ENCODE measurements at regions not wholly inside any gene's neighbourhood (a gene's known extent, or its start where the extent isn't known, plus 50 kb on each side); places are given as distances from the start of the nearest gene placed in this dataset.
"Not testable (repeated sequence)": the region's sequence is repeated elsewhere in the genome, so short reads cannot be mapped to it uniquely, and the experiment has no call there.

DNA sequence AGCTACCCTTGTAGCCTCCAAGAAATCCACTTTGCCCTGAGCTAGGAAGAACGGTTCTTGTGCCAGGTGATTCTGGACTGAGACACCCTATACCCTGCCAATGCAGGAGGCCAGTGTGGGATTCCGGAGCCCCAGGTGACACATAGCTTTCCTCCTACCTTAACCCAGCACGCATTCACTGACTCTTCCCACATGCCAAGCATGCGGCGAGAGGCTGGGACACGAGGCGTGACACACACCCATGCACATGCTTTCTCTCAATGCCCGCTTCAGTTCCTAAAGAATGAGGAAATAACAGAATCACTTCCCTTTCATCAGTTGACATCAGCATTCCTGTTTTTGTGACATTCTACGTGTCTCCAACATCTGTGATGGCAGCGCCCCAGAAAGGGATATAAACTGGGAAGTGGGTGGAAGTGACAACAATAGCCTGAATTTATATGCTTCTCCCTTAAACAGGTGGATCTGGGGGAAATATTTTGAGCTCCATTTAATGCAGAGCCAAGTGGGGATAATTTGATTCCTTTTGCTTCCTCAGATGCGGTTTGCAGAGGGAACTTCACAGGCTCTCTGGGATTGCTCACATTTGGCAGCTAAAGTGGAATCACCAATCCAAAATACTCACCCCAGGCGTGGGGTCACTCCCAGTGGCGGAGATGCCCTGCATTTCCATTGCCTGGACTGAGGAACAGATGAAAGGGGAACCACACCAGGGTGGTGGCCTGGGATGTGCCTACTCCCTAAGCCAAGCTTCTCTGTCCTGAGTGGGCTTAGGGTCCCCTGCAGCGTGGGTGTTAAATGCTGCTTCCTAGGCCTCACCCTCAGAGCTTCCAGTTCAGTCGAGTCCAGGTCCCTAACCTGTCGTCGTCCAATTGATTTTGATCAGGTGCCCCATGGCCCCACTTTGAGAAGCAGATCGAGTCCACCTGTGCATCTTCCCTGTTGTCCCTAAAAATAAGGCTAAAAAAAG, 445.1 kb downstream of the SIPA1L2 start:
- DNase-seq: no peak

DNA sequence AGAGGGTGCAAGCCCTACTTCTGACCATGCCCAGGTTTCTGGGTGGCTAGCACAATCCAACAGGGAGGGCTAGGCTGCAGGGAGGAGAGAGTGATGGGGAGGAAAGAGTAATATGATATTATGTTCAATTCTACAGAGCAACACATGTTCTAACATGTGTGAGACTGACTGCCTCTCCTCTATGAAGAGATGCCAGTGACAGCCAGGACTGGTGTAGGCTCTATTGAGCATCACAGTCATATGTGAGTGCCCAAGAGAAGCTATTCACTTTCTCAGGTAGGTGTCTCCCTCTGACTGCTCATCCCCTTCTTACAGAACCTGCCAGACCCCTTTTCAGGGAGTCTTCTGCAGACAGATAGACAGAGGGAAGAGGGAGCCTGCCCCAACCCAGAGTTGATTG, 446.1 kb downstream of the SIPA1L2 start:
- no peak for DNase-seq

DNA sequence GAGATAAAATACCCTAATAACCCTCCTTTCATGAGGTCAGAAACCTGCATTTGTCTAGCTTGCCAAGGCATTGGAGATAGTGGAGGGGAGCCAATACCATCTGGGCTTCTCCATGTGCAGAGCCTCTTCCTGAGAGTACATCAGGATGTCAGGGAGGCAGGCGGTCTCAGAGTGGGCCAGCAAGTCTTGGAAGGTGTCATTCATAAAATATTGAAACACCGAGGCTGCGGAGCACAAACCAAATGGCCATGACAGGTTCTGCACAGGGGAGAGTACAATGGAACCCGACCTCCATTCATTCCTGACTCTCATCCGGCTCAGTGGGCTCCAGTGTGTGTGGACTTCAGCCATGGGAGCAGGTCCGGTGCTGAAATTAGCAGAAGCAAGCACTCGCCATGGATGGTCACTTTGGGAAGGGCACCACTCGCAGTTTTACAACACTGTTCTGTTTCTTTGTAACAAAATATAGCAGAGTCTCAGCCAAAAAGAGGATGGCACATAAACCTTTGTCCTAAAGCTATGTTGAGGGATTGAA, 446.6 kb downstream of the SIPA1L2 start:
- no peak for DNase-seq

DNA sequence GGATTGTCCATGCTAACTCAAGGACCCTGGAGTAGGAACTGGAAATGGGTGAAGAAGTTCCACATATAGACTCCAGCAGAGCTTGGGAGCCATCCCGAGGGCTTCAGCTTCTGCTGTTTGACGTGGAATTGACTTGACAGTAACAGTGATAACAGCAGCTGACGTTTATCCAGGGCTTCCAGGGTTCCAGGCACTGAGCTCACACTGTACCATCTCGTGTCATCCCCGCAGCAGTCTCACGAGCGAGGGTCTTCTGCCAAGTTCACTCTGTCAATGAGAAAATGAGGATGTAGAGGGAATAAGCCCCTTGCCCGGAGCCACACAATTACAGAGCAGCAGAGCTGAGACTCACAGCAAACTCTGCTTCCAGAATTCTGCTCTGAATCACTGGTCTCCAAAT, 447.7 kb downstream of the SIPA1L2 start:
- no peak for DNase-seq

DNA sequence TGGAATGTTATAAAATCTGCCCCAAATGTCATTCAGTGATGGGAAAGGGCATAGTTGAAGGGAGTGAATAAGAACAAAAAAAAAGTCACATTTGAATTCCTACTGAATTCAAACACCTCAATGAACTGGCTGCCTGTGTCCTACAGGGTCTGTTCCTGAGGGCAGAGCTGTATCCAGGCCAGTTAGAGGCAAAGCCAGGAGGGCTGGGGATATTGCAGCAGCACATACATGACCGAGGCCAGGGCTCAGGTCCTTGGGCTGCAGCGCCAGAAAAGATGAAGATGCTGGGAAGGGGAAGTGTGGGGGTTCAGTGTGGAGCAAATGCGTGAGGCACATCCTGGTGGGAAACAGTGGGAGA, 449.2 kb downstream of the SIPA1L2 start:
- DNase-seq: no peak

DNA sequence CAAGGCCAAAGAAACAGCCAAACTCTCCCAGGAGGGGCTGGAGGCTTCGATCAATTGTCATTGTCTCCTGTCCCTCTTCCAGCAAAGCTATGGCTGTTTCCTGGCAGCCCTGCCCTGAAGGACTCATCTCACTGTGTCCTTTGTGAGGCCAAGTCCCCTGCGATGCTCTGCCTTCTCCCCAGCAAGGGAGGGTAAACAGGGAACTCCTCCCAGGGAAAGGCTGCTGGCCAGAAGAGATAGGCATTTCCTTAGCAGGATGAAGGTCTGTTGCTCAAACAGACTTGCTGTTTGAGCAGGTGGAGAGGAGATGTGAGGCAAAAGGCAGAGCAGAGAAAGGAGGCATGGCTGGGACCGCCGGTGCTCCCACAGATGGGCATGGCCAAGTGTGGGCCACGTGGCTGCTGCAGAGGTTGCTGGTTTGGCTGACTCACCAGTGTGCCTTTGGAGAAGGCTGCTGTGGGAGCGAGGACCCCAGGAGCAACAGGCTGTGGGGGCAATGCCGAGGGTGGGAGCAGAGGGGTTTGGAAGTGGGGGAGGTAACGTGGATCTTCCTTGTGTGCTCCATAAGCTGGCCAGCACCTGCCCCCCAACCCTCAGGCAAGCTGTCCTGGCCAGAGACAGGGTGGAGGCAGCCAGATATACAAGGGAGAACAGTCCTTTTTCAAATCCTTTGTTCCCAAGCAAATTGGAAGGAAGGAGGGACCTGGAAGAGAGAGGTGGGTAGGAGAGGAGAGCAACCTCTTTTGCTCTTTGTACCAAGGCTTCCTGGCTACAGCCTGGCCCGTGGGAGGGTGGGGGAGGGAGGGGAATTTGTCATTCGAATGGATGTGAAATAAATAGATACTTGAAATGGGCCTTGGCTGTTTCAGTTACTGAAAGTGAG, 449.8 kb downstream of the SIPA1L2 start:
- DNase-seq: no peak

DNA sequence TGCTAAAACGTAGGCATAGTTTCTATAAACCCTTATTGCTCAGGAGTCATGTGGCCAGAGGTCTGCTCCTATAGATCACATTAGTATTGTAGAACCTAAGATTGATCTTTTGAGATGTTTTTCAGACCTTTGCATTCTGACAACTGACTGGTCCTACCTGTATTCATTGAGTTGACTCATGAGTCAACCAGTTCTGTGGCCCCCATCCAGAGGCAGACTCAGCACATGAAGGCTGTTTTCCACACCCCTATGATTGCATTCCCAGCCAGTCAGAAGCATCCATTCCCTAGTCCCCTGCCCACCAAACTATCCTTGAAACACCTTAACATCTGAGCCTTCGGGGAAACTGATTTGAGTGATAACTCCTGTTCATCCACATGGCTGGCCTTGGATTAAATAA, 451.7 kb downstream of the SIPA1L2 start:
- no peak for DNase-seq

DNA sequence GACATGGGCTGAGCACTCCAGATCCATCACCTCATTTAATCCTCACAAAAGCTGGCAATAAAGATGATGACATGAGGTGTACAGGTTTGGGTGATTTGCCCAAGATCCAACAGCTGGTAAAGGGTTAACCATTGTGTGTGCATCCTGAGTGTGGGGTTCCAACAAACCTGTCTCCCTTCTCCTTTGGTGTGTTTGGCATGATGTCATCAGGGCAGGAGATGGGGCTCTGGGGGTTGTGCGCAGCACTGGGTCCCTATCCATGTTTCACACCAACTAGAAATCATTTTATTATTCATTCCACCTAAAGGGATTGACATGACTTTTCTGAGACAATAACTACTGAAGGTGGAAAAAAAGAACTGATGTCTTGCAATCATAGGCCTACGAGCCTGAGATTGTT, 452.5 kb downstream of the SIPA1L2 start:
- no peak for DNase-seq

DNA sequence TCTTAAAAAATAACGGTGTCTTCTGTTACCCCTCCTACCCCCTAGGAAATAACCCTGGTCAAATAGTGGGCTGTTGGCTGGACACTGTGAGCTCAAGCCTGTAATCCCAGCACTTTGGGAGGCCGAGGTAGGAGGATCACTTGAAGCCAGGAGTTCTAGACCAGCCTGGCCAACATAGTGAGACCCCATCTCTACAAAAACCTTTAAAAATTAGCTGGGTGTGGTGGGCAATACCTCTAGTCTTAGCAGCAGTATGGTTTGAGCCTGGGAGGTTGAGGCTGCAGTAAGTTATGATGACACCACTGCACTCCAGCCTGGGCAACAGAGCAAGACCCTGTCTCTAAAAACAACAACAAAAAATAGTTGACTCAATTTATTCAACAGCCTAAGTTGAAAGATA, 453.7 kb downstream of the SIPA1L2 start:
- DNase-seq: no peak

DNA sequence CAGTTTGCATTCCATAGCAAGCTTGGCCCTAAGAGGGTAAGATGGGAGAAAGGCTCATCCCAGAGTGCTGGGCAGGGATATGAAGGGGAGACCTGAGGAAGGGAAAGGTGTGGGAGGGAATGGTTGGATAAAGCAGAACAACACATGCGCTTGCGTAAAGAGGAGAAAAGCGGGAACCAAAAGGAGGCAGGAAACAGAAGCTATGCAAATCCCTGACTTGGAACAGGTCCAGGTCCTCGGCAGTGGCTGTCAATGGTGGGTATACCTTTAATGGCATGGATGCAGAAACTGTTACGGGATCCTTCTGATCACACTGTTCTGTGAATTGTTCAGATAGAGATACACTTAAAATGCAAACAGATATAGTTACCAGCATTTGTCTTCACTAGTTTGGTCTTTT, 455.6 kb downstream of the SIPA1L2 start:
- DNase-seq: no peak

DNA sequence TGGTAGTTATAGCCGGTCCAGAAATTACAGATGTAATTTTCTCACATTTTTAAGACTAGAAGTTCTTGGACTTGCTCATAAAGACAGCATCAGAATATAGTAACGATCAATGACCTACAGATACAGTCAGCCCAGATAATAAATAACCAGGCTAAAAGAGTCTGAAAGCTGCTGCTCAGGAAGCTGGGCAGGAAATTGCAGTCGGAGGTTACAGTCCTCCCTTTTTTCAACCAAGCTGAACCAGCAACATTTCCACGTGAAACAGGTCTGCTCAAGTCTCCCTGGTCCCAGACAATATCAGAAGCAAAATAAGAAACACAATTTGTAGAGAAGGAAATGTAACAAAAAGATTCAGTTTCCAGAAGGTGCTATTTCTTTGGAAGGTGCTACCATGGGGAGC, 457.4 kb downstream of the SIPA1L2 start:
- no peak for DNase-seq

DNA sequence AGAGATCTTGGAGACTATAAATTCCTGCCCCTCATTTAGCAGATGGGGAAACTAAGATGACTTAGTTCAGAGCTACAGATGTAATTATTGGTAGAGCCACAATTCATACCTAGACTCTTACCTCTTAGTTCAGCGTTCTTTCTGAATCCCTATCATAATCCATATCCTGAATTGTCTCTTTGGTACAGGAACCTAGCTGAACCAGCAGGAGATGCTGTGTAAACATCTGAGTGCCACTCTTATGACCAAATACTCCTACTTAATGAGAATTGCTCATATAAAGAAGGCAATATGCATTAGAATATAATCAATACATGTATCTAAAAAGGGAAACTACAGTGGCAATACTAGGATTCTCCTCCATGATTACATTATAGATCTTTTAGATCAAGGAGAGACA, 459.0 kb downstream of the SIPA1L2 start:
- DNase-seq: no peak

DNA sequence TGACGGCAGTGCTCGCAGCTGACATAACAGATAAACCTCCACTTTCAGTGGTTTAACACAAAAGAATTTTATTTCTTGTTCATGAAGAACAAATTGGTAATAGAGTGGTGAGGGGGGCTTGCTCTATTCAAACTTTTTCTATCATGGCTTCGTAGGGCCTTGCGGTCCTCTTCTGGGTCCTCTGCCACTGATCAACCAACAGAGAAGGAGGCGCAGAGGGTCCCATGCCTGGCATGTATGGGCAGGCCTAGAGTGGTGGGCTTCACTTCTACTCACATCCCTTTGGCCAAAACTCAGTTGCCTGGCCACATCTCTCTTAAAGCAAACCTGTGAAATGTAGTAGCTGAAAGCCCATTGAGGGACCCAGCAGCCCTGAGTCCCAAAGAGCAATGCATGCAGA, 460.5 kb downstream of the SIPA1L2 start:
- DNase-seq: no peak

DNA sequence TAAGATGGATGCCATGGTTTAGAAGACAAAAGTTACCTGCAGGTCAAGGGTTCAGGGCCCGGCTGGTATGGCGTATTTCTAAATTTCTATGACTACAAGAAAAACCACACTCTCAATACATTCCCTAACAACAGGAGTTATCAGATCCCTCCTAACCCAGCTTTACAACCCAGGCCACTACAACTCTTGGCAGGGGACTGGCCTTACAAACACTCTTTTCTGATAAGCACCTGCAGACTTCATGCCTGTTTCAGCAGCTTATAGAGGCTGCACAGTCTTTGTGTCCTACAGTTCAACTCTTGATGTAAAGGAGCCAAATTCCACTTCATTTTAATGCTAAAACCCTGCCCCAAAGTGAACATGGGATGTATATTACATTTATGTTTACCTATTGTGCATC, 461.4 kb downstream of the SIPA1L2 start:
- DNase-seq: no peak

DNA sequence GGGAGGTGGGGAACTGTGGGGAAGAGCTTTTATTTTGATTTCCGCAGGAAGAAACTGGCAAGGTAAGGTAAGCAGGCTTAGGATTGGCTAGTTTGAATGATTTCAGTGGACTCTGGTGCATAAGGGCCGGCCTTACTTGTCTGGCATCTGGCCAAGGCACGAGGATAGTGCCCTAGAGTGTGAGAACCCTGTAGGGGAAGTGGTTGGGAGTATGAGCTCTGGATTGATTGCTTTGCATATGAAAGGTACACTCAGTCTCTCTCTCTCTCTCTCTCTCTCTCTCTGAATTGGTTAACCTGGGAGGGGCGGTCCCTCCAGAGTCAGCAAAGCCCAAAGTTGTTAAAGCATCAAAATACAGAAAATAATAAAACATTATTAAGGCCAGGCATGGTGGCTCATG, 463.0 kb downstream of the SIPA1L2 start:
- DNase-seq: no peak

DNA sequence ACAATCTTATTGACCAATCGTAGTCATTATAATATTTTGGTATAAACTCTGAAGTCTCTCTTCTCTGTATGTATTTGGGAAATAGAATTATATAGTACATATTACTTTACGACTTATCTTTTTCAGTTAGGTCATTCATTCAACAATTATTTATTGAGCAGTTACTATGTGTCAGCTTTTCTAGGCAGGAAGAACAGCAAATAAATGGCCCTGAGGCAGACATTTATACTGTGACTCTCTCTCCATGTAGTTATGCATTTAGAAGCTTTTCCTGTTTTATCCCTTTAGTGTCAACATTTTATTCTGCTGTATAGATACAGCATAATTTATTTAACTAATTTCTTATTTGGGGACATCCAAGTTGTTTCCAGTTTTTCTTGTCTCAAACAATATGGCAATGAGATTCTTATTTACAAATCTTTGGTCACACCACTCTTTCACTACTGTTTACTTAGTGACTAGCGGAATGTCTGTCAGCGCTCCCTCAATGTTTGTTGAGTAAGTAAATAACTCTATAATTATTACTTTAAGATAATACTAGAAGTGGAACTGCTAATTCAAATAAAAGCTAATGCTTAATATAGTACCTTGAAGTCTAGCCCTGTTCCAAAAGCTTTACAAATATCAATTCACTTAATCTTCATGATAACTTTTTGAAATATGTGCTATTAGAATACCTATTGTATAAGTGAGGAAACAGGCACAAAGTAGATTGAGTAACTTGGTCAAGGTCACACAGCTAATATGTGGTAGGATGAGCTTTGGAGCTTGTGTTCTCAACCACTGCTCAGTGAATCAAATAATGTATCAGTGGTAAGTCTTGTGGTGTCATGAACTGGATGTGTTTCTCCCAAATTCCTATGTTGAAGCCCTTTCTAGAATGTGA, 465.6 kb downstream of the SIPA1L2 start:
- DNase-seq: no peak

DNA sequence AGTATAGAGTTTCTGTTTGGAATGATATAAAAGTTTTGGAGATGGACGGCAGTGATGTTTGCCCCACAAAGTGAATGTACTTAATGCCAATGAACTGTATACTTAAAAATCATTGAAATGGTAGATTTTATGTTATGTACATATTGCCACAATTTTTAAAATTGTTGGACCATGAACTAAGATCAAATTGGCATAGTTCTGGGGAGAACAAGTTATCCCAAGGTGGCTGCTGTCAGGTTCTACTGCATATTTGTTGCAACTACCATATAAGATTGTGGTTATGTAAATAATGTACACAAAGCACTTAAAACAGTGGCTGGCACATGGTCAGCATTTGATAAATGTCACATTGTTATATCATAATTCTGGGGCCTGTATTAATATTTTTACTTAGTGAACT, 466.4 kb downstream of the SIPA1L2 start:
- no peak for DNase-seq

DNA sequence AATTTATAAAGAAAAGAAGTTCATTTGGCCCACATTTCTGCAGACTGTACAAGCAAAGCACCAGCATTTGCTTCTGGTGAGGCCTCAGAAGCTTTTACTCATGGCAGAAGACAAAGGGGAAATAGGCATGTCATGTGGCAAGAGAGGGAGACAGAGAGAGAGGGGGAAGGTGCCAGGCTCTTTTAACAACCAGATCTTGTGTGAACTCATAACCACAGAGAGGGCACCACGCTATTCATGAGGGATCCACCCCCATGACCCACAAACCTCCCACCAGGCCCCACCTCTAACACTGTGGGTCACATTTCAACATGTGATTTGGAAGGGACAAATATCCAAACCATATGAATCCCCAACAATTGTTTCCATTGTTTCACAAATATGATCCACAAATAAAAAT, 467.9 kb downstream of the SIPA1L2 start:
- DNase-seq: no peak

DNA sequence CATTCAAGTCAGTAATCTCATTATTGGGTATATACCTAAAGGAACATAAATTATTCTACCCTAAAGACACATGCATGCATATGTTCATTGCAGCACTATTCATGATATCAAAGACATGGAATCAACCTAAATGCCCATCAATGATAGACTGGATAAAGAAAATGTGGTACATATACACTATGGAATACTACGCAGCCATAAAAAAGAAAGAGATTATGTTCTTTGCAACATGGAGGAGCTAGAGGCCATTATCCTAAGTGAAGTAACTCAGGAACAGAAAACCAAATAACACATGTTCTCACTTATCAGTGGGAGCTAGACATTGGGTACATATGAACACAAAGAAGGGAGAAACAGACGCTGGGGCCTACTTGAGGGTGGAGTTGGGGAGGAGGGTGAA, 471.4 kb downstream of the SIPA1L2 start:
- DNase-seq: not testable (repeated sequence)

DNA sequence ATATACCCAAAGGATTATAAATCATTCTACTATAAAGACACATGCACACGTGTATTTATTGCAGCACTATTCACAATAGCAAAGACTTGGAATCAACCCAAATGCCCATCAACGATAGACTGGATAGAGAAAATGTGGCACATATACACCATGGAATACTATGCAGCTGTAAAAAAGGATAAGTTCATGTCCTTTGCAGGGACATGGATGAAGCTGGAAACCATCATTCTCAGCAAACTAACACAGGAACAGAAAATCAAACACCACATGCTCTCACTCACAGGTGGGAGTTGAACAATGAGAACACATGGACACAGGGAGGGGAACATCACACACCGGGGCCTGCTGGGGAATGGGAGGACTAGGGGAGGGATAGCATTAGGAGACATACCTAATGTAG, 473.9 kb downstream of the SIPA1L2 start:
- not testable (repeated sequence) for DNase-seq

DNA sequence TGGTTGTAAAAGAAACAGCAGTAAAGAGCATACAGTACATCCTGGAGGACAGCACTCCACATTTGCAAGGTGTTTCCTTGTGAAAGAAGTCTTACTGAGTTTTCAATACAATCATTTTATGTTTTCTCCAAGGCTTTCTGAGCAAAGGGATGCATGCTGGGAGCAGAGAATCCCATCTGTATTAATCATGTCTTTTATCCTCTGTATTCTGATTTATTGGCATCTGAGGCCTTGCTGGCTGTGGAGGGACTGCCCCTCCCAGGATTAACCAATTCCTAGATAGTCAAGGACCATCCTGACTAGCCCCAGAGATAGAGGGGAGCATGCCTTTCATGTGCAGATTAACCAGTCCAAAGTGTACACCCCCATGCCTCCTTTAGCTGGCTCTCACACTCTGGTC, 476.3 kb downstream of the SIPA1L2 start:
- DNase-seq: no peak

DNA sequence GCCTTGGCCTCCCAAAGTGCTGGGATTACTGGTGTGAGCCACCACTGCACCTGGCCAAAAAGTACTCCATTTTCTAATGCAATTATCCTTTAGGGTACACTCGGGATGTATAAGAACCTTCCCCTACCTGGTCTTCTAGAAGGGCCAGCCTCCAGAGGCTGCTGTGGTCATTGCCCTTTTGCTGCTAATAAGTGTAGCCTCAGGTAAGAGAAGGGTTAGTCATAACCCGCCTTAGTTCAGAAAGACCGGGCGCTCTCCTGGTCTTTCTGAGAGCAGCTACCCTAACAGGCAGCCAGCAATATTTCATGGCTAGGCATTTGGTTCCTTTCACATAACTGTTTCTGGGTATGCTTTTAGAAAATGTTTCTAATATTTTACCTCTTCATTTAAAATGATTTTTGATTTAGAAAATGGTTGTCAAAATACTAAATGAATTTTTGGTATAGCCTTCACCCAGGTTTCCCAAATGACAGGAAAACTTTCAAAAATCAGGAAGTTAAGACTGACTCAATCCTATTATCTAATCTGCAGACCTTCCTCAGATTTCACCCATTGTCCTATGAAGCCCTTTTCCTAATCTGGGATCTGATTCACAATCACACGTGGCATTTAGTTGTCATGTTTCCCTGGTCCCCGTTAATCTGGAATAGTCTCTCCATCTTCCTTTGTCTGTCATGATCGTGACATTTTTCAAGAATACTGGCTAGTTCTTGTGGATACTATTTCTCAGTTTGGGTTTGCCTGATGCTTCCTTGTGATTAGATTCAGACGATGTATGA, 479.0 kb downstream of the SIPA1L2 start:
- DNase-seq: no peak

All from fibroblast of skin of right biceps (primary cell).